ENCODE measurements at regions not wholly inside any gene's neighbourhood (a gene's known extent, or its start where the extent isn't known, plus 50 kb on each side); places are given as distances from the start of the nearest gene placed in this dataset.

DNA sequence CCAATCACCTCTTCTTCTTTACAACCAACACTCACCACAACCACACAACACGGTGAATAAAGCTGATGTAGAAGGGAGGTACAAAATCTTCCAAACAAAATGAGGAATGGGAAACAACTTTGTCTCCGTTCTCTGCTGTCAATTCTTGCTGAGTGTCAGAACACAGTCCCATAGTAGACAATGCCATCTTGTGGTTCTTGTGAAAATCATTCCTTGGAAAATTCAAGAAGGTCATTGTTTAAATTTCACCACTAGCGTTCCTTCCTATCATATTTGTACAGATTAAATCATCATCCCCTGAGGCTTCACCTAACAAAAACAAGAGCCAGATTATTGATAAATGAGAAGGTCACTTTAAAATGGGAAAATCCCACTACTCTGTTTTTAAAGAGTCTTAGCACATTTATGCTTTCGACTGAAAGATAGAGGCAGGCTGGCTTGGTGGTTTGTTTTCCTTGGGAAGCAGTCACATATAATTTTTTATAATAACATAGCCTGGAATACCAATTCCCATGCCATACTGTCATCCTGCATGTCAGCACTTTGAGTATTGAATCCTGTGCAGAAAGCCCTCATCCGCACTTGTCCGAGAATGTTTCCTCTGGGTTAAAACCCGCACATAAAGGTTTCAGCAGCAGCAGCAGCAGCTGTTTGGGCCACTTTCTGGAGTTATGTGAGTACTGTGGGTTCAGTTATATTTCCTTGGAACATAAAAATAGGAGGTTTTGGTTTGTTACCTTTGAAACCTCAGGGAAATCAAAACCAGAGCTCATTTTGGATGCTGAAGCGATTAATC is 395.0 kb upstream of the SMARCA2 start:
- Histone ChIP-seq H3K4me3 (ENCODE audit: low read length) (no peak overlapping the region), H3K4me1 (ENCODE audit: insufficient read depth, low read length) (no peaks in the 10 kb centered on the region), H3K36me3 (ENCODE audit: insufficient read depth, low read length) (no peaks in the 10 kb centered on the region), H2AFZ (ENCODE audit: low read depth, low read length) (no peak overlapping the region), H3K27me3 (ENCODE audit: insufficient read depth, low read length) (no peaks in the 10 kb centered on the region), H3K9me3 (ENCODE audit: low read length) (no peaks in the 10 kb centered on the region)

GRCh38 chr9:1637401-1637800 is 377.7 kb upstream of the SMARCA2 start:
- H3K9me3 ChIP-seq (ENCODE audit: low read length): no peaks in the 10 kb centered on the region
- no peaks in the 10 kb centered on the region for H3K36me3 ChIP-seq (ENCODE audit: insufficient read depth, low read length)
- no peaks in the 10 kb centered on the region for H3K4me1 ChIP-seq (ENCODE audit: insufficient read depth, low read length)
- no peak overlapping the region for H3K4me3 ChIP-seq (ENCODE audit: low read length)
- no peak overlapping the region for H2AFZ ChIP-seq (ENCODE audit: low read depth, low read length)
- H3K27me3 ChIP-seq (ENCODE audit: insufficient read depth, low read length): peaks cover 3% of the 10 kb centered on the region

- Histone ChIP-seq H3K27me3 (ENCODE audit: insufficient read depth, low read length) (no peaks in the 10 kb centered on the region), H3K4me3 (ENCODE audit: low read length) (no peak overlapping the region), H3K9me3 (ENCODE audit: low read length) (no peaks in the 10 kb centered on the region), H2AFZ (ENCODE audit: low read depth, low read length) (no peak overlapping the region), H3K36me3 (ENCODE audit: insufficient read depth, low read length) (no peaks in the 10 kb centered on the region), H3K4me1 (ENCODE audit: insufficient read depth, low read length) (no peaks in the 10 kb centered on the region)
Measured at GRCh38 chr9:1639166-1639565, 376.0 kb upstream of the SMARCA2 start.

DNA sequence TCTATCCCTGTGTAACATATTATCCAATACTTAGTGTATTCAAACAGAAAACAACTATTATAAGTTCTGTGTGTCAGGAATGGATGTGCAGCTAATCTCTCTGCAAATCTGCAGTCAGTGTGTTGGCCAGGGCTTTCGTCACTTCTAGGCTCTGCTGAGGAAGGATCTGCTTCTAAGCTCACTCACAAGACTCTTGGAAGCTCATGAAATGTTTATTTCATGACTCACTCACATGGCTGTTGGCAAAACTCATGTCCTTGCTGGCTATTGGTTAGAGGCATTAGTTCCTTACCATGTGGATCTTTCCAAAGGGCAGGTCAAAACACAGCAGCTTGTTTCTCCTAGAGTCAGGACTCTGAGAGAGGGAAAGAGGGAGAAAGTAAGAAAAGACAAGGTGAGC is 367.4 kb upstream of the SMARCA2 start:
- Histone ChIP-seq H3K4me1 (ENCODE audit: insufficient read depth, low read length) (no peaks in the 10 kb centered on the region), H3K36me3 (ENCODE audit: insufficient read depth, low read length) (no peaks in the 10 kb centered on the region), H3K4me3 (ENCODE audit: low read length) (no peak overlapping the region), H3K27me3 (ENCODE audit: insufficient read depth, low read length) (no peaks in the 10 kb centered on the region), H3K9me3 (ENCODE audit: low read length) (no peaks in the 10 kb centered on the region), H2AFZ (ENCODE audit: low read depth, low read length) (no peak overlapping the region)

DNA sequence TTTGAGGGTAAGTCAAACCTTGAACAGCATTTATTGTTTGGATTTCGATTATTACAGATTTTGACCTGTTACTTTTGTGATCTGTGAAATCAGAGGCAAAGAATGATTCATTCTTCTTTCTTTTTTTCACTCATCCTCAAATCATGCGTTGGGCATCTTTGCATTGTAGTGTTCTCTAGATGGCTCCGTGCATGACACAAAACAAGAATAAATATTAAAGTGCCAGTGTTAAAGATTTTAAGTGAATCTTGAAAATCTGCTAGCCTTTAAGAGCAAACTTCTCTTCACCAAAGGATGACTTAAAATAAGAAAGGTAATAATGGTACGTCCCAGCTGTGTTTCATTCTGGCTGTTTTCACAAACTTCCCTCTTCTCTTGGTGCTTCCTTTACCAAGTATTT is 361.9 kb upstream of the SMARCA2 start:
- Histone ChIP-seq H3K27me3 (ENCODE audit: insufficient read depth, low read length) (no peaks in the 10 kb centered on the region), H3K36me3 (ENCODE audit: insufficient read depth, low read length) (no peaks in the 10 kb centered on the region), H3K4me1 (ENCODE audit: insufficient read depth, low read length) (no peaks in the 10 kb centered on the region), H2AFZ (ENCODE audit: low read depth, low read length) (no peak overlapping the region), H3K4me3 (ENCODE audit: low read length) (no peak overlapping the region), H3K9me3 (ENCODE audit: low read length) (no peaks in the 10 kb centered on the region)

- Histone ChIP-seq H3K4me3 (ENCODE audit: low read length) (no peak overlapping the region), H3K4me1 (ENCODE audit: insufficient read depth, low read length) (no peaks in the 10 kb centered on the region), H3K36me3 (ENCODE audit: insufficient read depth, low read length) (no peaks in the 10 kb centered on the region), H3K27me3 (ENCODE audit: insufficient read depth, low read length) (no peaks in the 10 kb centered on the region), H2AFZ (ENCODE audit: low read depth, low read length) (no peak overlapping the region), H3K9me3 (ENCODE audit: low read length) (no peaks in the 10 kb centered on the region)
Measured at GRCh38 chr9:1658661-1659362, 356.3 kb upstream of the SMARCA2 start.

- Histone ChIP-seq H3K9me3 (ENCODE audit: low read length) (no peaks in the 10 kb centered on the region), H3K36me3 (ENCODE audit: insufficient read depth, low read length) (no peaks in the 10 kb centered on the region), H2AFZ (ENCODE audit: low read depth, low read length) (no peak overlapping the region), H3K4me3 (ENCODE audit: low read length) (no peak overlapping the region), H3K4me1 (ENCODE audit: insufficient read depth, low read length) (no peaks in the 10 kb centered on the region), H3K27me3 (ENCODE audit: insufficient read depth, low read length) (no peaks in the 10 kb centered on the region)
Measured at GRCh38 chr9:1659363-1659690, 355.8 kb upstream of the SMARCA2 start.

GRCh38 chr9:1668441-1668840 is 346.7 kb upstream of the SMARCA2 start:
- Histone ChIP-seq H3K9me3 (ENCODE audit: low read length) (no peaks in the 10 kb centered on the region), H2AFZ (ENCODE audit: low read depth, low read length) (no peak overlapping the region), H3K36me3 (ENCODE audit: insufficient read depth, low read length) (no peaks in the 10 kb centered on the region), H3K4me1 (ENCODE audit: insufficient read depth, low read length) (no peaks in the 10 kb centered on the region), H3K27me3 (ENCODE audit: insufficient read depth, low read length) (no peaks in the 10 kb centered on the region), H3K4me3 (ENCODE audit: low read length) (no peak overlapping the region)

GRCh38 chr9:1673300-1673699 is 341.8 kb upstream of the SMARCA2 start:
- no peaks in the 10 kb centered on the region for H3K9me3 ChIP-seq (ENCODE audit: low read length)
- H3K36me3 ChIP-seq (ENCODE audit: insufficient read depth, low read length): no peaks in the 10 kb centered on the region
- H3K4me1 ChIP-seq (ENCODE audit: insufficient read depth, low read length): no peaks in the 10 kb centered on the region
- H3K27me3 ChIP-seq (ENCODE audit: insufficient read depth, low read length): no peaks in the 10 kb centered on the region
- no peak overlapping the region for H2AFZ ChIP-seq (ENCODE audit: low read depth, low read length)
- H3K4me3 ChIP-seq (ENCODE audit: low read length): no peak overlapping the region

DNA sequence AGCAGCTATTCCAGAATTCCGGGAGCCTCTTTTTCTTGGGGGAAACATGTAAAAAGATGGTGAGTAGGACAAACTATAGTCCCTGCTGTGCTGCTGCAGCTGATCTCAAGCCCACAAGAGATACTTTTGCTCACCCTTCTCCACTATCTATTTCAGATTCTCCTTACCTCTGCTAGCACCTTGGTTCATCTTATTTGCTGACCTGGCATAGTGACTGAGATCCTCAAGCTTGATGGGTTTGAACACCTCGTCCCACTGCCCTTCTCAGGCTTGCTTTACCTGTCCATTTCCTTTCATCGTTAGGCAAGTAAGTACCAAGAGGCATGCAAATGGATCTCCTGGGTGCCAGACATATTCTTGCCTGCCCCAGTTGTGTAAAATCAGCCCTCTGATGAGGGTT is 338.4 kb upstream of the SMARCA2 start:
- no peaks in the 10 kb centered on the region for H3K27me3 ChIP-seq (ENCODE audit: insufficient read depth, low read length)
- H3K36me3 ChIP-seq (ENCODE audit: insufficient read depth, low read length): no peaks in the 10 kb centered on the region
- H3K9me3 ChIP-seq (ENCODE audit: low read length): no peaks in the 10 kb centered on the region
- no peak overlapping the region for H2AFZ ChIP-seq (ENCODE audit: low read depth, low read length)
- H3K4me1 ChIP-seq (ENCODE audit: insufficient read depth, low read length): no peaks in the 10 kb centered on the region
- no peak overlapping the region for H3K4me3 ChIP-seq (ENCODE audit: low read length)

GRCh38 chr9:1683951-1684350 is 331.2 kb upstream of the SMARCA2 start:
- Histone ChIP-seq H3K36me3 (ENCODE audit: insufficient read depth, low read length) (no peaks in the 10 kb centered on the region), H3K9me3 (ENCODE audit: low read length) (no peaks in the 10 kb centered on the region)

DNA sequence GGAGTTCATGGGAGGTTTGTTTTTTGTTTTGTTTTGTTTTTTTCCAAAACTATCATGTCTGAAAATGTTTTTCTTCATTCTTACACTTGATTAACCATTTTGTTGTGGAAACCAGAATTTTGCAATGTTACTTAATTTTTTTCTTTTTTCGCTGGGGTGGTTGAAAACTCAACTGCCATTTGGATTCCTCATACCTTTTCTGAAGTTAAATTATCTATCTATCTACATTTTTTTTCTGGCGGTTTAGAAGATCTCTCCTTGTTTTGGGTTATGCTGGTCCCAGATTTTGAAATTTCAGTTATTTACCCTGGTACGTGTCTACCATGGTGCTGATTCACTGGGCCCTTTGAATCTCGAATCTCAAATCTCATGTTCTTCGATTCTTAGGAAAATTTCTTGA is 316.2 kb upstream of the SMARCA2 start:
- no peak overlapping the region for H3K4me3 ChIP-seq (ENCODE audit: low read length)
- no peaks in the 10 kb centered on the region for H3K4me1 ChIP-seq (ENCODE audit: insufficient read depth, low read length)
- no peaks in the 10 kb centered on the region for H3K27me3 ChIP-seq (ENCODE audit: insufficient read depth, low read length)
- no peaks in the 10 kb centered on the region for H3K36me3 ChIP-seq (ENCODE audit: insufficient read depth, low read length)
- no peak overlapping the region for H2AFZ ChIP-seq (ENCODE audit: low read depth, low read length)
- H3K9me3 ChIP-seq (ENCODE audit: low read length): no peaks in the 10 kb centered on the region

More at GRCh38 chr9:1683951-1684350, 331.2 kb upstream of the SMARCA2 start:
- no peak overlapping the region for H3K4me3 ChIP-seq (ENCODE audit: low read length)
- H3K27me3 ChIP-seq (ENCODE audit: insufficient read depth, low read length): no peaks in the 10 kb centered on the region
- H3K4me1 ChIP-seq (ENCODE audit: insufficient read depth, low read length): no peaks in the 10 kb centered on the region
- H2AFZ ChIP-seq (ENCODE audit: low read depth, low read length): no peak overlapping the region

GRCh38 chr9:1701113-1701512 is 314.0 kb upstream of the SMARCA2 start:
- H3K36me3 ChIP-seq (ENCODE audit: insufficient read depth, low read length): no peaks in the 10 kb centered on the region
- H3K27me3 ChIP-seq (ENCODE audit: insufficient read depth, low read length): no peaks in the 10 kb centered on the region
- no peak overlapping the region for H3K4me3 ChIP-seq (ENCODE audit: low read length)
- no peaks in the 10 kb centered on the region for H3K4me1 ChIP-seq (ENCODE audit: insufficient read depth, low read length)
- no peaks in the 10 kb centered on the region for H3K9me3 ChIP-seq (ENCODE audit: low read length)
- no peak overlapping the region for H2AFZ ChIP-seq (ENCODE audit: low read depth, low read length)

GRCh38 chr9:1702701-1703100 is 312.4 kb upstream of the SMARCA2 start:
- no peak overlapping the region for H2AFZ ChIP-seq (ENCODE audit: low read depth, low read length)
- no peaks in the 10 kb centered on the region for H3K27me3 ChIP-seq (ENCODE audit: insufficient read depth, low read length)
- H3K4me3 ChIP-seq (ENCODE audit: low read length): no peak overlapping the region
- no peaks in the 10 kb centered on the region for H3K36me3 ChIP-seq (ENCODE audit: insufficient read depth, low read length)
- no peaks in the 10 kb centered on the region for H3K9me3 ChIP-seq (ENCODE audit: low read length)
- H3K4me1 ChIP-seq (ENCODE audit: insufficient read depth, low read length): peaks cover 4% of the 10 kb centered on the region

Data from neuron (in vitro differentiated cells).